Sigmoid colon (tissue), 4 donors: ENCODE measurements at regions not wholly inside any gene's neighbourhood (a gene's known extent, or its start where the extent isn't known, plus 50 kb on each side); places are given as distances from the start of the nearest gene placed in this dataset.

Experiments
- POLR2AphosphoS5 ChIP-seq, 4 donors: sonication (generic); formaldehyde crosslinking; IDR thresholded peaks; one replicate each; pipeline ENCODE4 v1.6.1; 2017; ENCODE audit warnings: antibody characterized with exemption in 4 of 4
- TF ChIP-seq, protein P1 (sequence below), 4 experiments: fragments of 450-650 bp in 3 of 4; fragments of 200-600 bp in 1 of 4; IDR thresholded peaks; one replicate each; pipeline ENCODE4 v1.5.1; 2016 to 2019; ENCODE audit warnings: antibody characterized with exemption in 4 of 4, mild to moderate bottlenecking in 3 of 4, moderate library complexity in 2 of 4

DNA sequence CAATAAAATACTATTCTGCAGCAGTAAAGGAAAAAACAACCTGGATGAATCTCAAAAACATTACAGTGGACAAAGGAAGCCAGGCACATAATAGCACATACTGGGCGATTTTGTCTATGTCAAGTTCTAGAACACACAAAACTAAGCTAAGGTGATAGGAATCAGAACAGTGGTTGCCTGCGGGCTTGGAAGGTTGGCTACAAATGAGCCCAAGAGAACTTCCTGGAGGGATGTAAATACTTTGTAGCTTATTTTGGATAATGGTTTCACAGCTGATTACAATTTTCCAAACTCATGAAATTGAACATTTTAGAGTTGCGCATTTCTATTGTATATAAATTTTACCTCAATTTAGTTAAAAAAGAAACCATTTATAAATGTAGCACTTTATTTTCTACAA is 67.6 kb upstream of the CES5A start:
- TF ChIP-seq POLR2AphosphoS5 (IDR thresholded peaks at IDR 0.05), result no peak
- TF ChIP-seq, protein P1, sequence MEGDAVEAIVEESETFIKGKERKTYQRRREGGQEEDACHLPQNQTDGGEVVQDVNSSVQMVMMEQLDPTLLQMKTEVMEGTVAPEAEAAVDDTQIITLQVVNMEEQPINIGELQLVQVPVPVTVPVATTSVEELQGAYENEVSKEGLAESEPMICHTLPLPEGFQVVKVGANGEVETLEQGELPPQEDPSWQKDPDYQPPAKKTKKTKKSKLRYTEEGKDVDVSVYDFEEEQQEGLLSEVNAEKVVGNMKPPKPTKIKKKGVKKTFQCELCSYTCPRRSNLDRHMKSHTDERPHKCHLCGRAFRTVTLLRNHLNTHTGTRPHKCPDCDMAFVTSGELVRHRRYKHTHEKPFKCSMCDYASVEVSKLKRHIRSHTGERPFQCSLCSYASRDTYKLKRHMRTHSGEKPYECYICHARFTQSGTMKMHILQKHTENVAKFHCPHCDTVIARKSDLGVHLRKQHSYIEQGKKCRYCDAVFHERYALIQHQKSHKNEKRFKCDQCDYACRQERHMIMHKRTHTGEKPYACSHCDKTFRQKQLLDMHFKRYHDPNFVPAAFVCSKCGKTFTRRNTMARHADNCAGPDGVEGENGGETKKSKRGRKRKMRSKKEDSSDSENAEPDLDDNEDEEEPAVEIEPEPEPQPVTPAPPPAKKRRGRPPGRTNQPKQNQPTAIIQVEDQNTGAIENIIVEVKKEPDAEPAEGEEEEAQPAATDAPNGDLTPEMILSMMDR (IDR thresholded peaks at IDR 0.05), result no peak
